KMS-11 (cell line): ENCODE measurements at regions not wholly inside any gene's neighbourhood (a gene's known extent, or its start where the extent isn't known, plus 50 kb on each side); places are given as distances from the start of the nearest gene placed in this dataset.

Experiments used
- H2AFZ ChIP-seq: fragments of 200-600 bp; sonication (generic); 2 replicates; pipeline ENCODE4 v1.6.1; 2016; ENCODE audit warnings: antibody characterized with exemption, mixed run types, low read depth
- H3K27ac ChIP-seq: fragments of 200-600 bp; sonication (generic); 2 replicates; pipeline ENCODE4 v1.6.1; 2016; ENCODE audit warnings: mild to moderate bottlenecking, mixed run types
- H3K27me3 ChIP-seq: fragments of 200-600 bp; sonication (generic); 2 replicates; pipeline ENCODE4 v1.6.1; 2017; ENCODE audit warnings: mild to moderate bottlenecking, low read depth, mixed run types, moderate library complexity; ENCODE audit not compliant: insufficient read depth
- H3K36me3 ChIP-seq: fragments of 200-600 bp; sonication (generic); 2 replicates; pipeline ENCODE4 v1.6.1; 2017; ENCODE audit warnings: mild to moderate bottlenecking, mixed run types; ENCODE audit not compliant: insufficient read depth
- H3K4me1 ChIP-seq: fragments of 200-600 bp; sonication (generic); 2 replicates; pipeline ENCODE4 v1.6.1; 2016; ENCODE audit warnings: mild to moderate bottlenecking, low read depth, mixed run types; ENCODE audit not compliant: poor library complexity, severe bottlenecking
- H3K4me2 ChIP-seq: fragments of 200-600 bp; sonication (generic); 2 replicates; pipeline ENCODE4 v1.7.0; 2016; ENCODE audit warnings: mild to moderate bottlenecking, mixed run types
- H3K4me3 ChIP-seq: fragments of 200-600 bp; sonication (generic); IDR thresholded peaks from 2 replicates; pipeline ENCODE4 v1.6.1; 2017; ENCODE audit warnings: low read depth, low read length, mixed read lengths; ENCODE audit not compliant: insufficient read depth
- H3K79me2 ChIP-seq: fragments of 200-600 bp; sonication (generic); 2 replicates; pipeline ENCODE4 v1.6.1; 2016; ENCODE audit warnings: low read depth, mixed run types; ENCODE audit not compliant: insufficient read depth
- H3K9ac ChIP-seq: fragments of 200-600 bp; sonication (generic); 2 replicates; pipeline ENCODE4 v1.6.1; 2016; ENCODE audit warnings: mild to moderate bottlenecking, mixed run types
- H4K20me1 ChIP-seq: fragments of 200-600 bp; sonication (generic); 2 replicates; pipeline ENCODE4 v1.6.1; 2016; ENCODE audit warnings: mild to moderate bottlenecking, mixed run types; ENCODE audit not compliant: insufficient read depth
- CTCF ChIP-seq: fragments of 200-600 bp; sonication (generic); conservative IDR thresholded peaks from 2 replicates; pipeline ENCODE4 v1.6.1; 2017; ENCODE audit warnings: low read depth, mild to moderate bottlenecking, antibody characterized with exemption, low read length, moderate library complexity, mixed read lengths

DNA sequence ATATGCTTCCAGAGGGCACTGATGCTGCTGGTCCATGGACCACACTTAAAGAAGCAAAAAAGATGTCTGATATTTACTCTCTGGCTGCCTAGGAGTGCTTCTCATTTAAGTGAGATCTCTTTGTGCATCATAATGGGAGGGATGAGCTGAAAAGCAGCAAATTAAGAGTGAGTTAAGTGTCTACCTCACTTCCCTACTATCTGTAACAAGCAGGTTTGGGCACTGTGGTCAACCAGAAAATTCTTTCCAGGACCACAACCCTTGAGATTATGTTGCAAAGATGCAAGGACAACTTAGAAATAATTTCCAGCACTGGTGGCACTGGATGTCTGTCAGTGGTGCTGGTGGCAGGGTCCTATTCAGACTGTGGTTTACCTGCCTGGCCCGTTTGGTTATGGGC lies 52.1 kb upstream of the USPL1 start:
- no peaks in the 10 kb centered on the region for H3K27me3 ChIP-seq
- peaks cover 53% of the 10 kb centered on the region for H3K4me1 ChIP-seq
- H3K4me3 ChIP-seq, result no peak overlapping the region
- TF ChIP-seq CTCF, result no peak
- H3K4me2 ChIP-seq, result peak overlapping the region; percentile 62; the same call in 1 of the 2 replicates
- no peak overlapping the region for H3K9ac ChIP-seq
- H4K20me1 ChIP-seq, result no peaks in the 10 kb centered on the region
- no peaks in the 10 kb centered on the region for H3K79me2 ChIP-seq
- H3K36me3 ChIP-seq, result no peaks in the 10 kb centered on the region
- no peak overlapping the region; the same call in 1 of the 2 replicates for H3K27ac ChIP-seq
- H2AFZ ChIP-seq, result no peak overlapping the region

DNA sequence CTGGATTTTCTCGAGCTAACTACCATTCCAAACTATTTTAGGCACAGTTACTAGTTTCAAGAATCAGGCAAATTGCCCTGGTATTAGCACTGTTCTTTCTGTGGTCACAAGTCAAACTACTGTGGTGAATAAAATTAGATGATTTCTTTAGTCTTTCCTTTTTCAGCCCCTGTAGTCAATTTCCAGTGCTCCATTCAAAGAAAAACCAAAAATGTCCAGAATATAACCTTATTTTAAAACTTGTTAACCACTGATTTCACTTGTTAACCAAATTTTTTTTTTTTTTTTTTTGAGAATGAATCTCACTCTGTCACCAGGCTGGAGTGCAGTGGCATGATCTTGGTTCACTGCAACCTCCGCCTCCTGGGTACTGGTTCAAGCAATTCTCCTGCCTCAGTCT lies 50.6 kb upstream of the USPL1 start:
- Histone ChIP-seq H3K4me1 (peaks cover 67% of the 10 kb centered on the region), H3K36me3 (no peaks in the 10 kb centered on the region), H3K4me2 (peak overlapping the region; percentile 62), H3K79me2 (no peaks in the 10 kb centered on the region), H2AFZ (no peak overlapping the region), H4K20me1 (no peaks in the 10 kb centered on the region), H3K4me3 (no peak overlapping the region), H3K27me3 (no peaks in the 10 kb centered on the region), H3K9ac (no peak overlapping the region), H3K27ac (no peak overlapping the region)
- no peak for TF ChIP-seq CTCF
